GM12878 (cell line): ENCODE measurements at regions not wholly inside any gene's neighbourhood (a gene's known extent, or its start where the extent isn't known, plus 50 kb on each side); places are given as distances from the start of the nearest gene placed in this dataset.

ENCODE experiments used
- ATF2 ChIP-seq: IDR thresholded peaks from 2 replicates; pipeline ENCODE4 v1.6.1; 2012; ENCODE audit warnings: low read length, inconsistent platforms
- ATF7 ChIP-seq: fragments of 450-650 bp; IDR thresholded peaks from 2 replicates; pipeline ENCODE4 v1.6.1; 2016; ENCODE audit warnings: low read depth, mild to moderate bottlenecking
- BRCA1 ChIP-seq: IDR thresholded peaks from 2 replicates; pipeline ENCODE4 v1.6.1; 2011; ENCODE audit warnings: low read depth, low read length, improper control_type of control experiment
- CTCF ChIP-seq, 3 experiments: IDR thresholded peaks in 2 of 3; conservative IDR thresholded peaks in 1 of 3; 2 replicates each; pipeline ENCODE4 v1.5.1; 2011; ENCODE audit warnings: low read depth in 3 of 3, low read length in 3 of 3, mild to moderate bottlenecking in 3 of 3, control low read depth in 2 of 3, moderate library complexity in 2 of 3, inconsistent platforms in 1 of 3, mixed read lengths in 1 of 3; ENCODE audit not compliant: control insufficient read depth in 2 of 3, insufficient read depth in 1 of 3; ENCODE audit errors: extremely low read depth in 1 of 3
- E2F8 ChIP-seq: fragments of 450-650 bp; IDR thresholded peaks from 2 replicates; pipeline ENCODE4 v1.6.1; 2018; ENCODE audit warnings: mild to moderate bottlenecking, low read depth, moderate library complexity; ENCODE audit not compliant: partially characterized antibody
- EZH2 ChIP-seq: IDR thresholded peaks from 2 replicates; pipeline ENCODE4 v1.6.1; 2012; ENCODE audit warnings: low read depth, mild to moderate bottlenecking, control low read depth, inconsistent platforms, low read length, borderline replicate concordance; ENCODE audit not compliant: control insufficient read depth
- IRF5 ChIP-seq: fragments of 450-650 bp; IDR thresholded peaks from 2 replicates; pipeline ENCODE4 v1.6.1; 2017; ENCODE audit warnings: borderline replicate concordance
- JUNB ChIP-seq: IDR thresholded peaks from 2 replicates; pipeline ENCODE4 v1.6.1; 2016; ENCODE audit warnings: antibody characterized with exemption, mild to moderate bottlenecking
- RELA ChIP-seq: fragments of 450-650 bp; IDR thresholded peaks from 2 replicates; pipeline ENCODE4 v1.8.0; 2014; ENCODE audit warnings: borderline replicate concordance; ENCODE audit not compliant: partially characterized antibody
- SIN3A ChIP-seq: IDR thresholded peaks from 2 replicates; pipeline ENCODE4 v1.6.1; 2012; ENCODE audit warnings: low read depth, low read length, improper control_type of control experiment
- SKIL ChIP-seq: fragments of 450-650 bp; IDR thresholded peaks from 2 replicates; pipeline ENCODE4 v1.6.1; 2017; ENCODE audit warnings: mild to moderate bottlenecking, low read depth, inconsistent platforms; ENCODE audit not compliant: poor library complexity, severe bottlenecking
- SPI1 ChIP-seq: IDR thresholded peaks from 2 replicates; pipeline ENCODE4 v1.6.1; 2011; ENCODE audit warnings: low read depth, mild to moderate bottlenecking, low read length, moderate library complexity, borderline replicate concordance; ENCODE audit not compliant: insufficient read depth
- SRF ChIP-seq, 2 experiments: IDR thresholded peaks; 2 replicates each; pipeline ENCODE4 v1.6.1; 2011; ENCODE audit warnings: low read depth in 2 of 2, low read length in 2 of 2, mild to moderate bottlenecking in 1 of 2, moderate library complexity in 1 of 2
- TAF1 ChIP-seq: IDR thresholded peaks from 2 replicates; pipeline ENCODE4 v1.6.1; 2011; ENCODE audit warnings: mild to moderate bottlenecking, low read depth, low read length, borderline replicate concordance
- WRNIP1 ChIP-seq: IDR thresholded peaks from 2 replicates; pipeline ENCODE4 v1.6.1; 2011; ENCODE audit warnings: low read depth, low read length, improper control_type of control experiment, borderline replicate concordance
- ZNF687 ChIP-seq: fragments of 450-650 bp; IDR thresholded peaks from 2 replicates; pipeline ENCODE4 v1.6.1; 2017; ENCODE audit warnings: mild to moderate bottlenecking, moderate library complexity

GRCh38 chr11:115874843-115875242 lies 370.6 kb upstream of the CADM1 start (continued):
- TF ChIP-seq CTCF (IDR thresholded peaks at IDR 0.05 in 2 of 3, conservative IDR thresholded peaks at IDR 0.05 in 1 of 3; ENCODE audit: control insufficient read depth in 2 of 3, extremely low read depth in 1 of 3, insufficient read depth in 1 of 3, low read depth in 3 of 3, low read length in 3 of 3) = no peak
- TF ChIP-seq RELA = no peak
- no peak for TF ChIP-seq E2F8
- TF ChIP-seq SRF (IDR thresholded peaks at IDR 0.05; ENCODE audit: low read depth in 2 of 2, low read length in 2 of 2) = no peak
- no peak for TF ChIP-seq WRNIP1
- no peak for TF ChIP-seq ATF2
- no peak for TF ChIP-seq SPI1
- no peak for TF ChIP-seq TAF1
- TF ChIP-seq EZH2 = no peak
- TF ChIP-seq ZNF687 = 0 out of 2 replicates have a peak, but pooled peaks have one; percentile 33
- TF ChIP-seq JUNB = peak; percentile 33; the same call in 1 of the 2 replicates
- TF ChIP-seq ATF7 = peak; percentile 35; the same call in 1 of the 2 replicates
- TF ChIP-seq SIN3A = no peak
- peak; percentile 30 for TF ChIP-seq SKIL
- no peak for TF ChIP-seq IRF5
- no peak for TF ChIP-seq BRCA1
